ENCODE measurements at regions not wholly inside any gene's neighbourhood (a gene's known extent, or its start where the extent isn't known, plus 50 kb on each side); places are given as distances from the start of the nearest gene placed in this dataset.

DNA sequence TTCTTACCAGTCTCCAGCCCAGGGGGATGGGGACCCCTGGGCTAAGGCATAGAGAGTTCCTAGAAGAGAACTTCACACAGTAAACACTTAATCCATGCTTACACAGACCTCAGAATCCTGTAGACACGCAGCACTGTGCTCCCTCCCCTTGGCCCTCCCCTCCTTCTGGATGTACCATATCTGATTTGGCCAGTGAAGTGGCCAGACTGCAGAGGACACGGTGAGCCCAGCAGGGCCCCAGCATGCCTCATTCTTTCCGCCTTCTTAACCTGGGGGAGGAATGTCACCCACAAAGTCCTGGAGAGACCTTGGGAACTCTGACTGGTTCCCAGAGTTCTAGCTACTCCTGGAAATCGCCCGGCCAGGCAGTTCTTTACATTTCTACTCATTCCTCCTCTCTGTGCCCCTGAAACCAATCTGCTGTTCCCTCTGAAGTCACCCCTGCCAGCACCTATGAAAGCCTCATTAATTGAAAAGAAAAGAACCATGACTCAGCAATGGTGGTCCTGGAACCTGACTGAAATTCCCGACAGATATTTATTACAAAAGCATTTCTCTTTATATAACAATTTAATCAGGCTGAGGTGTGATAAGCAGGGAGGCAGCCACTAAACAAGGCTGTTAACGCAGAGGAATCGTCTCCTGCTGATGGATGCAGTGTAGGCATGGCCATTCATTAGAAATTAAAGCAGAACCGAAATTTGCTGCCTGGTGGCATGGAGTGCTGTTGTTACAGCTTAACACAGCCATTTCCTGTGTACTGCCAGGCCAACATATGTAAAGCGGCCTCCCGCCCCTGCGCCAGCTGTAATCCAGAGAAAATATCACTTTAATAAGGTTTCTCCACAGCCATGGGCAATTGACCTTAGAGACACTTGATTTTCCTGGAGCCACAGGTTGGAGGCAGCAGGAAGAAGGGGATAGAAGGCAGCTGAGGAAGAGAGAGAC lies 74.6 kb upstream of the KCND3 start:
- Mint-ChIP-seq H3K4me1 (no peaks in the 10 kb centered on the region), H3K27me3 (peaks cover 20% of the 10 kb centered on the region), H3K4me3 (no peak overlapping the region), H3K36me3 (ENCODE audit: low read depth) (no peaks in the 10 kb centered on the region), H3K27ac (no peak overlapping the region), H3K9me3 (no peaks in the 10 kb centered on the region)
- DNase-seq = no peak
- CTCF ChIA-PET = interaction anchor here (1.4 kb wide), 1 partner anchor 11 kb away, joined by 3 read pairs; no protein-coding TSS in a partner anchor
- POLR2A ChIA-PET = no interaction called here

DNA sequence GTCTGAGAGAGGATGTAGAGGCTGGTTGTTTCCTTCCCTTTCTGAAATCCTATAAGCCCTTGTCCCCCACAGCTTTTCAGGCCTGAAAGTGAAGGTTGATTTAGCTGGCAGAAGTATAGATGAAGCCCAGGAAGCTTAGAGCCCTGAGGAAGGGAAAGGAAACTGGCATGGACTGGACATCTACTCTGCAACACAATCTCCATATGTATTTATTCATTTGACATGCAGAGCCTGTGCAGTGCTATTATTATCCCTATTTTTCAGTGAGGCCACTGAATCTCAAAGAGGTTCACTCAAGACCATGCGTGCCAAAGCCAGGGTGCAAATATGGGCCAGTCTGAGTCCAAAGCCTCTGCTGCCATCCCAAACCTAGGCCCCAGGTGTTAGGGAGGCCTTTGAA lies 78.5 kb upstream of the KCND3 start:
- Mint-ChIP-seq H3K27me3 (peaks cover 24% of the 10 kb centered on the region), H3K27ac (no peak overlapping the region), H3K4me3 (no peak overlapping the region), H3K36me3 (ENCODE audit: low read depth) (no peaks in the 10 kb centered on the region), H3K9me3 (no peaks in the 10 kb centered on the region), H3K4me1 (no peaks in the 10 kb centered on the region)
- no peak for DNase-seq
- POLR2A ChIA-PET = no interaction called here
- CTCF ChIA-PET = interaction anchor here (0.7 kb wide), 1 partner anchor 586 kb away, joined by 4 read pairs; no protein-coding TSS in a partner anchor

DNA sequence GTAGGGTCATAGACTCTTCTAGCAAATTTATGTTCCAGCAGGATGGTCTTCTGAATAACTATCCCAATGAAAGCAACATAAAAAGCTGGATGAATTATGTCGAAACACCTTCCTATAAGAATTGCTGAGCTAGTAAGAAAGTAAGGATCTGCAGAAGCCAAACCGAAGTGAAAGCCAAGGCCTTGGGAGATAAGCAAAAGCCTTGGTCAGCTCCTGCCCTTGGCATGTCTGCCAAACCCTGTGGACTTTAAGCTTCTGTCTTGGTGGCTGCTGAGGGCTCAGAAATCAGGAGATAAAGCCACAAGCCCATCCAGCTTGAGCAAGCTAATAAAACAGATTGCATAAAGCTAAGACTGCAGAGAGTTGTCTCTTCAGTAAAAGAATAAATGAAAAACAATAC lies 81.2 kb upstream of the KCND3 start:
- Mint-ChIP-seq H3K27me3 (peaks cover 11% of the 10 kb centered on the region), H3K9me3 (no peaks in the 10 kb centered on the region), H3K4me1 (no peaks in the 10 kb centered on the region), H3K4me3 (no peak overlapping the region), H3K27ac (no peak overlapping the region), H3K36me3 (ENCODE audit: low read depth) (no peaks in the 10 kb centered on the region)
- CTCF ChIA-PET = no interaction called here
- DNase-seq = no peak
- POLR2A ChIA-PET = no interaction called here

DNA sequence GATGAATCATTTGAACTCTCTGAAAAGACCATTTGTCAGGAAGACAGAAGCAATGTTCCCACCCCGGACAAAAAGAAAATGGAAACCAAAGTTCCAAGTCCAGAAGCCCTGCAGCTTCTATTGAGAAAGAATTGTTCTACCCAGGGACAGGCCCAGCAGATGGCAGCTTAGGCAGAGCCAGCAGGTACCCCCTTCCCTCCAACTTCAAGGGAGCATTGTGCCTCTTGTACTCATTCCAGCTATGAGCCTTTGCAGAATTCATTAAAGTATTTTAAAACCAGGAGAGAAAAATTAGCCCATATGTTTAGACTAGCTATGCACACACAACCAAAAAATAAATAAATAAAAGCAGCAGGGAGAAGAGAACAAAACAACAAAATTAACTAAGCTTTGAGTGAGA lies 85.2 kb upstream of the KCND3 start:
- Mint-ChIP-seq H3K36me3 (ENCODE audit: low read depth) (no peaks in the 10 kb centered on the region), H3K4me3 (no peak overlapping the region), H3K27me3 (peaks cover 14% of the 10 kb centered on the region), H3K9me3 (no peaks in the 10 kb centered on the region), H3K4me1 (no peaks in the 10 kb centered on the region), H3K27ac (no peak overlapping the region)
- POLR2A ChIA-PET = no interaction called here
- CTCF ChIA-PET = interaction anchor here (1.2 kb wide), 1 partner anchor 28 kb away, joined by 4 read pairs; no protein-coding TSS in a partner anchor
- no peak for DNase-seq

DNA sequence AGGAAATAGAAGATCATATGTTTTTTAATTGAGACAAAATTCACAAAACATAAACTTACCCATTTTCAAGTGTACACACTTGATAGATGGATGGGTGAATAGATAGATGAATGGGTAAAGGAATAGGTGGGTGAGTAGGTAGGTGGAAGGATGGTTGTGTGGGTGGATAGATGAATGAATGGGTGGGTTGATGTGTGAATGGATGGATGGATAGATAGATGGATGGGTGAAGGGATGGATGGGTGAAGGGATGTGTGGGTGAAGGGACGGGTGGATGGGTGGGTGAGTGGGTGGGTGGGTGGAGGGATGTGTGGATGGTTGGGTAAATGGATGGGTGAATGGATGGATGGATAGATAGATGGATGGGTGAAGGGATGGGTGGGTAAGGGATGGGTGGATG lies 86.1 kb upstream of the KCND3 start:
- H3K27ac Mint-ChIP-seq = no peak overlapping the region
- POLR2A ChIA-PET = no interaction called here
- peaks cover 19% of the 10 kb centered on the region for H3K27me3 Mint-ChIP-seq
- DNase-seq = no peak
- H3K4me1 Mint-ChIP-seq = no peaks in the 10 kb centered on the region
- H3K4me3 Mint-ChIP-seq = no peak overlapping the region
- H3K36me3 Mint-ChIP-seq (ENCODE audit: low read depth) = no peaks in the 10 kb centered on the region
- CTCF ChIA-PET = interaction anchor here (1.2 kb wide), 1 partner anchor 27 kb away, joined by 4 read pairs; no protein-coding TSS in a partner anchor
- H3K9me3 Mint-ChIP-seq = no peaks in the 10 kb centered on the region

DNA sequence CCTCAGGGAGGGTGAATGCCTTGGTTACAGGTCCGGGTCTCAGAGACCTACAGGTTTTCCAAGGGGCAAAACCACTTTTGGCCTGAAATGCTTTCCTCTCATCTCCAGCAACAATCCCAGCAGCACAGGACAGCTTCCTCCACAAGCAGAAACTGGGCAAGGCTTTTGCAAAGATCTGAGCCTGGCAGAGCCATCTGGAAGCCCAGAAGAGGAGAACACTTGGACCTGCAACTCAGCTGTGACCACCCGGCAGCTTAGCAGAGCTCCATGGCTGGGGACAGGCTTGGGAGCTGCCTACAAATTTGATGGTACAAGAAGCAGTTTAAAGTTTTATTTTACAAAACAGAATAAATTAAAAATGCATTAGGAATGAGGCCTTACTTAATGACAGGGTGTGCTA lies 90.0 kb upstream of the KCND3 start:
- Mint-ChIP-seq H3K9me3 (no peaks in the 10 kb centered on the region), H3K36me3 (ENCODE audit: low read depth) (no peaks in the 10 kb centered on the region), H3K4me1 (no peaks in the 10 kb centered on the region), H3K27ac (no peak overlapping the region), H3K27me3 (peaks cover 7% of the 10 kb centered on the region), H3K4me3 (no peak overlapping the region)
- DNase-seq = no peak
- CTCF ChIA-PET = no interaction called here
- POLR2A ChIA-PET = no interaction called here

DNA sequence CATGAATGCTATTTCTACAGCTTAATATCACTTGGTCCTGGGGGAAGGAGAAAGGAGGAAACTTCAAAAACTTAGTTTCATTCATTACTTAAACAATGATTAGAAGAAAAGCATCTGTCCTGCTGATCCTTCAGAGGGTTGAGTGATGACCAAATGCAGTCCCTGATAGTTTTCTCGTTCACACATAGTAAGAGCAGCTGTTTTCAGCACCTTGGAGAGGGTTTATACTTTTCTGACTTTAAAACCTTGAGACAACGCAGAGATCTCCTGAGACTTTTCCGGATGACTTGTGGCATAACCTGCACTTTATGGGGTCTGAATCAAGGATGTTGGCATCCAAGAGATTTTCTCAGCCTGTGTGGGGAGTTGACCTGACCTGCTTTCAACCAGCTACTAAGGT lies 94.0 kb upstream of the KCND3 start:
- no peaks in the 10 kb centered on the region for H3K4me1 Mint-ChIP-seq

DNA sequence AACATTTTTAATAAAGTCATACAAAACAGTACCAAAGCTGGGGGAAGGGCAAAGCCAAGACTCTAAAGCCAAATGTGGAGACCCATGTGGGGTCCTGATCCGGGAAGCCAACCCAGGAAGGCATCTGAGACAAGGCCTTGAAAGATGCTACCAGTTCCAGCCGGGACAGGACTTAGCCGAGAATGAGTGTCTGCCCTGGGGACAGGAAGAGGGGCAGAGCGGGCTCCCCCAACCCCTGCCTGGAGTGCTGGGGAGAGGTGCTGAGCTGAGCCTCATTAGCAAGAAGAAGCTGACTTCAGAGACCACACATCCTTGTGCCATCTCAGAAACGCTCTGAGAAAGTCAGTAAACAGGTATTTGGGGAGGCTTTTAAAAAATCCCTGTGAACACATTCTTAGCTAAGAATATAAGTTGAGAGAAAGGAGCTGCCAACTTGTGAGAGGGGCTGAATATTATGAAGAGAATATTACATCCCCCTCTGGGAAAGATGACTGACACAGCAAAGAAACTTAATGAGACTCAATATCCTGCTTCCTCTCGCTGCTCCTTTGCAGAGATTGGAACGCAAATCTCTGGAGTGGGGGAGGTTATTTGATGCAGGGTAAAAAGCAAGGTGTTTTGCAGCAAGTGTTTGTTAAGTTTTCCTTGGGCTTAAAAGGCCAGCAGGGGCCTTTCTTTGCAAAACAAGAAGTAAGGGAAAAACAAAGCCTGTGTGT lies 103.3 kb upstream of the KCND3 start:
- POLR2A ChIA-PET = no interaction called here
- H3K36me3 Mint-ChIP-seq (ENCODE audit: low read depth) = no peaks in the 10 kb centered on the region
- H3K27me3 Mint-ChIP-seq = peaks cover 26% of the 10 kb centered on the region
- H3K4me3 Mint-ChIP-seq = no peak overlapping the region
- H3K4me1 Mint-ChIP-seq = no peaks in the 10 kb centered on the region
- CTCF ChIA-PET = no interaction called here
- H3K27ac Mint-ChIP-seq = no peak overlapping the region
- H3K9me3 Mint-ChIP-seq = no peaks in the 10 kb centered on the region
- DNase-seq = no peak

More for the DNA sequence above, 94.0 kb upstream of the KCND3 start:
- no peaks in the 10 kb centered on the region for H3K9me3 Mint-ChIP-seq
- DNase-seq = no peak
- no peak overlapping the region for H3K27ac Mint-ChIP-seq
- no peaks in the 10 kb centered on the region for H3K36me3 Mint-ChIP-seq (ENCODE audit: low read depth)
- ChIA-PET POLR2A (no interaction called here), CTCF (no interaction called here)
- no peak overlapping the region for H3K4me3 Mint-ChIP-seq
- H3K27me3 Mint-ChIP-seq = peaks cover 12% of the 10 kb centered on the region

DNA sequence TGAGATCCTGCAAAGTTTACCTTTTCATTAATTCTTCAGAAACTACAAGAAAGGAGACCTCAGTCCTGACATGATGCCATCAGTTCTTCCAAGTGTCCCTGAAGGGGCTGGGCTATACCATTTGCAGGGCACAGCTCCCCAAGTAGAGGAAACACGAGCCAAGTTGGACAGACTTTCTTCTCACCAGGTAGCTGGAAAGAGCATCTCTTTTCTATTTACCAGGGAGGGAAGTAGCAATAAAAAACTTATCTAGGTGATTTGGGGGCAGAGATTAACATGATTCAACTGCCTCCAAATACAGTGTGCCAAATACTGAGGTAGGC lies 103.9 kb upstream of the KCND3 start:
- no peaks in the 10 kb centered on the region for H3K36me3 Mint-ChIP-seq (ENCODE audit: low read depth)
- DNase-seq = no peak
- H3K9me3 Mint-ChIP-seq = no peaks in the 10 kb centered on the region
- POLR2A ChIA-PET = no interaction called here
- no peaks in the 10 kb centered on the region for H3K4me1 Mint-ChIP-seq
- H3K27me3 Mint-ChIP-seq = peaks cover 23% of the 10 kb centered on the region
- H3K4me3 Mint-ChIP-seq = no peak overlapping the region
- CTCF ChIA-PET = no interaction called here
- no peak overlapping the region for H3K27ac Mint-ChIP-seq

DNA sequence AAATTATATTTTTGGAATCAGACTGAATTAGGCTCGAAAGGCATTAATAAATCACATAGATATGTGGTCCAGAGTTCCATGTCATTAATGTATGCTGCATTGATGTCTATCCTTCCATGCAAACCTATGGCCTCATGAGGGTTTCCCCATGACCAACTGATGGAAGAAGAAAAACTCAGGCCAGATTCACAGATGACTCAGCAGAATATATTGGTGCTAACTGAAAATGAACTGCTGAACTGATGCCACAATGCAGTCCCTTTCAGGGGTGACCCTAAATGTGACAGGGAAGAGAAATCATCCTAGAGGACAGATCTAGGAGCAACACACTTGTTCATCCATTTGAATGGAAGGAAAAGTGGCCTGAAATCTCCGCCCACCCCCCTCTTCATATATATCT lies 110.5 kb upstream of the KCND3 start:
- Mint-ChIP-seq H3K27ac (no peak overlapping the region), H3K36me3 (ENCODE audit: low read depth) (no peaks in the 10 kb centered on the region), H3K9me3 (no peaks in the 10 kb centered on the region), H3K4me3 (no peak overlapping the region), H3K27me3 (no peaks in the 10 kb centered on the region), H3K4me1 (no peaks in the 10 kb centered on the region)
- no peak for DNase-seq
- ChIA-PET CTCF (no interaction called here), POLR2A (interaction anchor here (0.6 kb wide), 1 partner anchor 432 kb away, joined by 13 read pairs; no protein-coding TSS in a partner anchor)

DNA sequence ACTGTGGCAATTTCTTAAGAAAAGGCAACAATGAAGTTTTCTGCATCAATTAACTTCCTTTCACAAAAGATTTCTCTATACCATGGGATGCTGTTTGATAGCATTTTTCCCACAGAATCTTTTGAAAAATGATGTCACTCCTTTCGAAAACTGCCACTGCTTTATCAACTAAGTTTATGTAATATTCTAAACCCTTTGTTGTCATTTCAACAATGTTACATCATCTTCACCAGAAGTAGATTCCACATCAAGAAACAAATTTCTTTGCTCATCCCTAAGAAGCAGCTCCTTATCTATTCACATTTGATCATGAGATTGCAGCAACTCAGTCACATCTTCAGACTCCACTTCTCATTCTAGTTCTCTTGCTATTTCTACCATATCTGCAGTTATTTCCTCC lies 116.1 kb upstream of the KCND3 start:
- no peaks in the 10 kb centered on the region for H3K4me1 Mint-ChIP-seq
- POLR2A ChIA-PET = no interaction called here
- no peak overlapping the region for H3K27ac Mint-ChIP-seq

DNA sequence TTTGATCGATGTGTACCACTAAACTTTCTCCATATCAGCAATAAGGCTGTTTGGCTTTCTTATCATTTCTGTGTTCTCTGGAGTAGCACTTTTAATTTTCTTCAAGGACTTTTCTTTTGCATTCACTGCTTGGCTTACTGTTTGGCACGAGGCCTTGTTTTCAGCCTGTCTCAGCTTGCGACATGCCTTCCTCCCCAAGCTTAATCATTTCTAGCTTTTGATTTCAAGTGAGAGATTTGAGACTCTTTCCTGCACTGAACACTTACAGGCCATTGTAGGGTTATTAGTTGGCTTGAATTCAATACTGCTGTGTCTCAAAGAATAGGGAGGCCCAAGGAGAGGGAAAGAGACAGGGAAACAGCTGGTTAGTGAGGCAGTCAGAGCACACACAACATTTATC lies 120.6 kb upstream of the KCND3 start:
- no peak for DNase-seq
- ChIA-PET POLR2A (no interaction called here), CTCF (no interaction called here)
- no peaks in the 10 kb centered on the region for H3K4me1 Mint-ChIP-seq
- H3K27ac Mint-ChIP-seq = no peak overlapping the region
- no peaks in the 10 kb centered on the region for H3K36me3 Mint-ChIP-seq (ENCODE audit: low read depth)
- no peaks in the 10 kb centered on the region for H3K9me3 Mint-ChIP-seq
- H3K27me3 Mint-ChIP-seq = peaks cover 26% of the 10 kb centered on the region
- H3K4me3 Mint-ChIP-seq = no peak overlapping the region

More for the DNA sequence above, 116.1 kb upstream of the KCND3 start:
- no peak for DNase-seq
- no peaks in the 10 kb centered on the region for H3K36me3 Mint-ChIP-seq (ENCODE audit: low read depth)
- no peak overlapping the region for H3K4me3 Mint-ChIP-seq
- CTCF ChIA-PET = no interaction called here
- peaks cover 23% of the 10 kb centered on the region for H3K27me3 Mint-ChIP-seq
- H3K9me3 Mint-ChIP-seq = no peaks in the 10 kb centered on the region

DNA sequence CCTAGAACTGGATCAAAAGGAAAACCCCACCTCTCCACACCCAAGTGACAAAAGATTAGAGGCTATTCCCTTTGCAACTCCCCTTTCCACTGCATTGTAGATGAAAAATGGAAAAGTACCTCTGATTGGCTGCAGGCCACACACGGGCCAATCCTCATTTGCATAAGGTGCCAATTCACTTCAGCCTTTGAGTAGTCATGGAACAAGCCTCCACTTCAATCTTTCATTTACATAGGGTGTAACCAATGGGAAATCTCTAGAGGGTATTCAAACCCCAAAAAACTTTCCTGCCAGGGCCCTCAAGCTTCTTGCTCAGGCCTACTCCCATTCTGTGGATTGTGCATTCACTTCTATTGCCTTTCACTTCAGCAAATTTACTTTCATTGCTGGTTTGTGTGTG lies 122.3 kb upstream of the KCND3 start:
- Mint-ChIP-seq H3K27me3 (peaks cover 21% of the 10 kb centered on the region), H3K4me1 (no peaks in the 10 kb centered on the region), H3K9me3 (no peaks in the 10 kb centered on the region), H3K4me3 (no peak overlapping the region), H3K36me3 (ENCODE audit: low read depth) (no peaks in the 10 kb centered on the region), H3K27ac (no peak overlapping the region)
- no peak for DNase-seq
- ChIA-PET POLR2A (no interaction called here), CTCF (no interaction called here)
